ENCODE measurements at regions not wholly inside any gene's neighbourhood (a gene's known extent, or its start where the extent isn't known, plus 50 kb on each side); places are given as distances from the start of the nearest gene placed in this dataset.
"Not testable (repeated sequence)": the region's sequence is repeated elsewhere in the genome, so short reads cannot be mapped to it uniquely, and the experiment has no call there.

DNA sequence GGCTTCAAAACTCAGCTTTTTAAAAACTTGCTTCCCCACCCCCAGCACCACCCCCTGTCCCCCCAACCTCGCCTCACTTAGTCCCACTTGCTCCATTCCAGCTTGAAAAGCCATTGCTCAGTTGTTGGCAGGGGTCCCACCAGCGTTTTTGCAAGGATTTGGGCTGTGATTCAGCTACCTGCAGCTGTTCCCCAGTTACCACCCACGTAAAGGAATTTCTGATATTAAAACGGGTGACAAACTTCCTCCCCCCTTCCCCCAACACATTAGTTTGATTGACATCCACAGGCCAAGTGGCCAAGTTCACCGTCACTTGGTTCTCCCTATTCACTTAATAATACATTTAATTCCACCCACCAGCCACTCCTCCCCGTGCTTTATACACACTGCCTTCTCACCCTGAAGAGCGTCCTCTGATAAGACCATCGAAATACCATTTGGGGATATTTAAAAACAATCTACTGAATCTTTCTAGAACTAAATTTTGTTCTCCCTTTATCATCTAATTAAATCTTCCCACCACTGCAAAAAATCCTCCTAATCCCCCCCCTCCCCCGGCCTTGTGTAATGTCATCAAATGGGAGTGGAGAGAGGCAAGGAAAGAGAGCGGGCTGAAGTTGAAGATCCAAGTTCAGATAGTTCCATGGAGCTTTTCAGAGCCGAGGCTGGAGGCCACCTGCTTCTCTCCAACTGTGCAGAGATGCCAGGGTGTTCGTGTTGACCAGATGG, 55.1 kb downstream of the SOX9 start:
- no peak for DNase-seq

DNA sequence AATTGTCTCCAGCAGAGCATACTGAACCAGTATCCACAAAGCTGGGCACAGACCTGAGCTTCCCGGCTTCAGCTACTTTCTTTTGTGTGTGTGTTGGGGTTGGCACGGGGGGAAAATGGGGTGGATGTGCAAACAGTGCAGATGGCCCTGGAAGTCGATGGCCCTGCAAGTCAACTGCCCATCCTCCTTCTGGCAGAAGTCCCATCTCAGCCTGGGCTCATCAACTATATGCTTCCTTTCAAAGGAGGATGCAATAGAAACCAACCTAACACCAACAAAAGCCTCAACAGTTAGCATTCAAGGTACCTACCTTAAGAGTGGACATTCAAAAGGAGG, 55.7 kb downstream of the SOX9 start:
- no peak for DNase-seq

DNA sequence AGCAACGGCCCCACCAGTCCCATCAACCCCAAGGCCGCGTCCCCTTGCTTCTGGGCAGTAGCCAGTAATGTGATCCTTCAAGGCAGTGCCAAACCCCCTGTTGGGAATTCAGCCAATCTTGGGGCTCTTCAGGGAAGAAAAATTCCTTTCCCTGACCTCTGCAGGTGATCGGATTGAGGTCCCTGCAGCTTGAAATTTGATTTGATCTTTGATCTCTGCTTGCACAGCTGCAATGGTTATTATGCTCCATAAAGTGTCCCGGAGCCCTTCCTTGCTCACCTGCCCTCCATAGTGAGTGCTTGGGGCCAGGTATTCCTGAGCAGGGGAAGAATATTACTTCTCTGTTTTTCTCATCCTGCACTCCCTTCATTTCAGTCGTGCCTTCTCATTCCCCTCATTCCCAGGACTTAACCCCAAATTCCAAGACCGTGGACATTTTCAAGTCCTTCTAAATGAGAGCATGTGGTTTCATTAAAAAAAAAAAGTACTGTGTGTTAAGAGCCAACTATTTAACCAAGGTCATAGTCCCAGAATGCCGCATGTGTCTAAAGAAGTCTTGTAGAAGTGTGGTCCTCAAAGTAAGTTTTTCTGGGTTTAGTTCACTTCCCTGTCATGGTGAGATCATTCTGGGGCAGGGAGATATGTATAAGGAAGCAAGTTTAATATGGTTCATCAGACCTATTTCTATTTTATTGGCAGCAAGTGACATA, 56.3 kb downstream of the SOX9 start:
- DNase-seq = no peak

DNA sequence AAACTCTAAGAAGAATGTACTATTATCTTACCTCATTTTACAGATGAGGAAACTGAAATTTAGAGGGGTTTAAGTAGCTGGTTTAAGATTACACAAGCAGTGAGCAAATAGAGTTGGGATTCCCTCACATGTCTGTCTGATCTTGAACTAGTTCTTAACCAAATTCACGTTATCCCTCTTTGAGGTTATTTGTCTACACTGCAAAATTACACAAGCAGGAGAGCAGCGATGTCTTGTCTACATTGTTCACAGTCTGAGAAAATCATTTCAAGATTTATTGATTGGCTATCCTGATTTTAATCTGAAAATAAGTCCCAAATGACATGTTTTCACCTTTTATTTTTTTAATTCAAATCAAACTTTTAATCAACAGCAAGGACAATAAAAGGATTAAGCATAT, 56.9 kb downstream of the SOX9 start:
- DNase-seq = no peak

DNA sequence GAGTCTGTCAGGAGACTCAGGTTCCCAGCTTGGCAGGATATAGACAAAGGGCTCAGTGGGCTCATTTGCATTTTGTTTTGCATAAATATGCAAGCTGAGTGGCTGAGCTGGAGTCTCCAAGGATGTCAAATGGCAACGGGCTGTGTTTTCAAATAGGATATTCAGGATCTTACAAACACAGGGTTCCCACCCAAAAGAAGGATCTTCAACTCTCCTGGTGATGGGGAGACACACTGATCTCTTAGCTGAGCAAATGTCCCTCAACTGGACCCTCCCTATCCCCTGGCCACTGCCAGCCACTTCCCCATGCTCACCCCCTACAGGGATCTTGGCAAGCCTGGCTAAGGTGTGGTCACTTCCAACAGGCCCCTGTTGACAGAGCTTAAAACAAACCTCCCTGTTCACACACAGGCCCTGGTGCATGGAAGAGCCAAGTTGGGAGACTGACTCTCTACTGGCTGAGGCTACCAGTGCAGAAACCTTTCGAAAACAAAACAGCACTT, 61.6 kb downstream of the SOX9 start:
- no peak for DNase-seq

DNA sequence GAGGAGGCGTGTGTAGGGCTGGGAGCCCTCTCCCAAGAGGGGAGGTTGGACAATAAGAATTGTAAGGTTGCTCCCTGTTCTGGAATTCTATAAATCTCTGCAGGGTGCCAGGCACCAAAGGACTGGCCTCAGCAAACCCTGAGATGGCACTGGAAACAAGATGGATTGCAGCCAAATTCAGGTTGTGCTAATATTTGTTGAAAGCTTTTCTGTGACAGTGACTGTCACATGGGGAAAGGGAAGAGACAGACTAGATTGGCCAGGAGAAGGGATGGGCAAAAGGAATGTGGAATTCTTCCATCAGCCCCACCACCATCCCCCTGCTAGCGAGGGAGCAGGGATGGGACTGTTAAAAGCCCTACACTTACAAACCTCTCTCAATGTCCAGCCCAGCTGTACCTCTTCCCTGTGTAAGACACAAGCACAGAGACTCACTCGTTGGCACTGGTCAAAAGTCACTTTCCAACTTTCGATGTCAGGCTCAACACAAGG, 62.4 kb downstream of the SOX9 start:
- DNase-seq = no peak

DNA sequence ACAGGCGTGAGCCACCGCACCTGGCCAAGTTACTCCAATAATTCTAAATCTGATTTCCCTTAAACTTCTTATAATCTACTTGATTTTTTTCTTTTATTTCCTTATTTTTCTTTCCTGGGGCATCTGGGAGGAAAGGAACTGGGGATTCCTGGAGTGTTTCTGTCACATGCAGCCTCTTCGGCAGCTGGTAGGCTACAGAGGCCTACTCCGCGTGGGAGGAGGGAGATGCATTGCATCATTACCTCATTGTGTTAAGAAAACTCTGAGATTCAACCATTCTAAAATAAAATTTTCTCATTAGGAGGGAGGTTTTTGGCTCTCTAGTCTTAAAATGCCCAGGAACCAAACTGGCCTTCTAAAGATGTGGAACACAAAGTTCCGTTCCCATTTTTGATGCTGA, 64.0 kb downstream of the SOX9 start:
- DNase-seq = no peak

DNA sequence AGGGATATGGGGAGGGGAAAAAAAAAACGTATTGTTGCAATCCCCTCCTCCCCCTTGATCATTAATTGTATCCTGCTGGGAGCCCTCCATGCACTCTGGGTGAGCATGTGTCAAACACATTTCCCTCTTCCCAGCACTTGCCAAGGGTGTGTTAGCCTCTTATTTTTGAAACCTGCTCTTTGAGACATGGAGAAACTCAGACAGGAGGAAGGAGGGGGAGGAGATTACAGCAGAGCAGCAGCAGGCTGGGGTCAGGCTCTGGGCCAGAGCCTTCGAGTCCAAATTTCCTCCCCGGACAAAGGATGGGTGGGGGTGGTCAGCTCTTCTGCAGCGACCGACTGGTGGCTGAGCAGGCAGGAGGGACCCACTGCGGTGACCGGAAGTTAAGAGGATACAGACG, 64.7 kb downstream of the SOX9 start:
- no peak for DNase-seq

DNA sequence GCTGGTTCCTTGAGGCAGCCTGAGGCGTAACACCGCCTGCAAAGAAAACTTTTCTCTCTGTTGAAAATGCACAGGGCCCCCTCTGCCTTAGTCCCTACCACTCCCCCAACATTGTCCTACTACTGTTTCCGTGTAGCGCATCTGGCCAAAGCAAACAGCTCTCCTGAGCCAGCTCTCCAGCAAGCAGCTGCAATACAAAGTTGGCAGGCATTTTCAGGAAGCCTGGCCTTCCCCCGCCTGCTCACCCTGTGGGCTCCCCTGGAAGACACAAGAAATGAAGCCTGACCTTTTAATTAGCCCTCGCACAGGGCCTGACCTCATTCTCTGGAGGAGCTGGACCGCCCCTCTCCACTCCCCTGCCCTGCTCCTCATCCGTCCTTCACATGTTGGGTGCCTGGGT, 66.7 kb downstream of the SOX9 start:
- no peak for DNase-seq

DNA sequence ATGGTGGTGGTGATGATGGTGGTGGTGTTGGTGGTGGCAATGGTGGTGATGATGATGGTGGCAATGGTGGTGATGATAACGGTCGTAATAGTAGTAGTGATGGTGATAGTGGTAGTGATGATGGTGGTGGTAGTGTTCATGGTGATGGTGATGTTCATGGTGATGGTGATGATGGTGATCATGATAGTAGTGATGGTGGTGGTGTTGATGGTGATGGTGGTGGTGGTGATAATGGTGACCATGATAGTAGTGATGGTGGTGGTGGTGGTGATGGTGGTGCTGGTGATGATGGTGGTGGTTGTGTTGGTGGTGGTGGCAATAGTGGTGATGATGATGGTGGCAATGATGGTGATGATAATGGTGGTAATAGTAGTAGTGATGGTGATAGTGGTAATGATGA, 68.0 kb downstream of the SOX9 start:
- DNase-seq = no peak

DNA sequence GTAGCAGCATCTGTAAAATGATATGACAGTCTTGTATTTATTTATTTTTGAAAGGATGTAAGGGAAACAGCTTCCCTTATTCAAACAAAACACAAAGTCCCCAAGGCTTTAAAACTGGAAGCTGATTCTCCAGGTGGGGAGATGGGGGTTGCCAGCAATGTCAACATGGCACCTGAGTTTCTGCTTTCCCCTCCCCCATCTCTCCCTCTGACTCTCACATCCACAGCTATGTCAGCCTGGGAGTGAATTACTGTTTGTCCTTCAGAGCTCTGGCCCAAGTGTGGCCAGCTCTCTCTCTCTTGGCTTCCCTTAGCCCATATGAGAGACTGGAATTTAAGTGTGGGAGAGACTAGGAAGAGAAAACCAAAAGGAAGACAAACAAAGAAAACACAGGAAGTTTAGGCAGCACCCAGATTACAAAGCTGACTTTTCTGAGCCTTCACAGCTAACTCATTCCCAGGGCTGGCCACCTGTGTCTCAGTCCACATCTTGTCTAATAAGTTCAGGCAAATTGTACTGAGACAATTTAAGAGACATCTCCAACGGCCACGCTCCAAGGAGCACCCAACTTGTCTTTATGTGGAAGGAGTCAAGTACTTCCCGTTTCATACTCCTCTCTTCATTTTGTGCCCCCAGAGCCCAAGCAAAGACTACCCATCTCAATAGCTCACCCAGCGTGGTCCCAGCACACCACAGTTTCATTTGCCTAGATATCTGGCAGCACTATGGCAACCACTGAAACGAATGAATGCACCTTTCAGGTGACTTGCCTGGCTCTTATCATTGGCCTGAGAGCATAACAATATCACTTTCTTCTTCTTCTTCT, 69.2 kb downstream of the SOX9 start:
- DNase-seq = peak; percentile 1

DNA sequence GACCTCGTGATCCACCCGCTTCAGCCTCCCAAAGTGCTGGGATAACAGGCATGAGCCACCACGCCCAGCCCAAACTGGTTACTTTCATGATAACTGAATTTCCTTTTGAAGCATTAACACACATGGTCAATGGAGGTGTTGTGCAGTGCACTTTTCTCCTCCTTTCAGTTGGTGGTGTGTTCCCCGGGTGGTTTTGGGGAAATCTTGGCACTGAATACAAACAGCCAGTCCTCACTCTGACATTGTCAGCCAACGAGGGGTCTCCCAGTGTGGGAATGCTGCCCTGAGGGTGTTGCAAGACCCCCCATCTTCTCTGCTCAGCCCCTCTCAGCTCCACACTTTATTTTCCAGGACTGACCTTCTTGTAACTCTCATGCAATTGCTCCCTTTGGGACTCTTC, 70.5 kb downstream of the SOX9 start:
- no peak for DNase-seq

DNA sequence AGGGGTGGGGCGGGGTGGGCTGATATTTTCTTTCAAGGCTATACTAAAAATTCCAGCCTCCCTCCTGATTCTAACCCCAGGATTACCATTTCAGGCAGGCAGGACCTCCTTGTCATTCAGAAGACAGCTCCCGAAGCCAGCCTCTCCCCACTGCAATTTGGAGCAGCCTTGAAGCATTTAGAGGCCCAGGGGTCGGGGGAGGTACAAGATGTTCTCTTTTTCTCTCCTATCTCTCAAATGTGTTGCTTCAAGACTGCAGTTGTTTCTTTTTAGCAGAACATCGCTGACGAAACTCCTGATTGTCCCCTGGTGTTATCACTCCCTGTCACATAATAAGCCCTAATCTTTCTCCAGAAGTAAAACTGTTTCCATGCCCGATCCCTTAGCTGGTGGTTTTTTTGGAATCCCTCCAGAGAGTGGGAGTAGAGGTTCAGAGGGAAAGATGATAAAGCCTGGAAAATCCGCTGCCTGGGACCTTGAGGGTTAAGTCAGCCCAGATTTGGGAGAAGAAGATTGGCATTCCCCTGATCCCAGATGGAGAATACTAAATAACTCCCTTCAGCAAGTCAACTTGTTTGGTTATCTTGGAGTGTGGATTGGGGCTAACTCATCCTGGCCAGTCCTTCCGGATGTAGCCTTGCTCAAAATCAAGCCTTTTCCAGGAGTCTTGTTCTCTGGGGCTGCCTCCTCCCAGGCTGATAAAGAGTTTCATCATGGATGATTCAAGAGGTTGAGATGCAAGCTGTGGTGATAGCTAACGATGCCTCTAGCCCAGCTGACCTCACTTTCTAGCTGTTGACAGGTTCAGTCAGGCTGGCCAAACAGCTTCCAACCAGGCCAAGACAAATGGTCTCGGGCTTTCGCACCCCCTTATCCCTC, 71.3 kb downstream of the SOX9 start:
- DNase-seq = peak; percentile 26

DNA sequence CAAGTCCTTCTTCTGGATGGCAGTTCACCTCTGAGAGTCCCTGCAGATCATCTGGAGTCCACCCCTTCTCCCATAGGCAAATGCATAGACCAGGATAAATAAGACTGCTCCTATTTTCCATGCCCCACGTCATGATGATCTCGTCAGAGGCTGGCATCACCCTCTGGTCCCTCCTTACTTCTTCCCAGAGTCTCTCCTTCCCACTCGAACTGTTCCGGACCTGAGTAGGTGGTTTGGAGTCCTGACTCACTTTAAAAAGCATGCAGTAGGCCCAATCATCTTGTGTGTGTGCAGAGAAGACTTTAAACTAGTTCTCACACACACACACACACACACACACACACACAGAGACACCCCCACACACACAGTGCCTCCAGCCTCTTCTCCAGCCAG, 72.0 kb downstream of the SOX9 start:
- no peak for DNase-seq

DNA sequence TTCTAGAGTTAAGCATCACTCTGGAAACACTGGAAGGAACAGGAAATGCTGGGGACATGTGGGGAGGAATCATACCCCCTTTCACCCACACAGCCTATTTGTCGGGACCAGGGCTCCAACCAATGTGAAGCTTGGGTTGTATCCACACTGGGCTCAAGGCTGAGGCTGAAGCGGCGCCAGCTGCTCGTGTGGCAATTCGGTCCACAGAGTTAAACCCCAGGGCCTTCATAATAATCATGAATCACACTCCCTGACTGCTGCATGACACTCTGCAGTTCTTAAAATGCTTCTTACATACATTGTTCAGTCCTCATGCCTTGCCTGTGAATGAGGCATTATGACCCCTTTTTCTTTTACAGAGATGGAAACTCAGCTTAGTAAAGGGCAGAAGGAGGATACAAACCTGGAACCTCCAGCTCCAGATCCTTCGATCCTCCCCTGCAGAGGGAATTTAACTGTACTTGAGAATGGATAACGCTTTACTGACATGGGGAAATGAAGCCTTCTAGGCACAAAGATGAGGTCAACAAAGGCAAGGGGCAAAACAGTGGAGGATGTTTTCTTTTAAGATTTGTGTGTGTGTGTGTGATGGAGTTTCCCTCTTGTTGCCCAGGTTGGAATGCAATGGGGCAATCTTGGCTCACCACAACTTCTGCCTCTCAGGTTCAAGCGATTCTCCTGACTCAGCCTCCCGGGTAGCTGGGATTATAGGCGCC, 72.7 kb downstream of the SOX9 start:
- DNase-seq = no peak

DNA sequence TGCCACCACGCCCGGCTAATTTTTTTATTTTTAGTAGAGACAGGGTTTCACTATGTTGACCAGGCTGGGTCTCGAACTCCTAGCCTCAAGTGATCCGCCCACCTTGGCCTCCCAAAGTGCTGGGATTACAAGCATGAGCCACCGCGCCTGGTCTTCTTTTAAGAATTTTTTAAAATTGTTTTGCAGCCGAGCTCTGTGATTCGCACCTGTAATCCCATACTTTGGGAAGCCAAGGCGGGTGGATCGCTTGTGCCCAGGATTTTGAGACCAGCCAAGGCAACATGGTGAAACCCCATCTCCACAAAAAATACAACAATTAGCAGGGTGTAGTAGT, 73.3 kb downstream of the SOX9 start:
- not testable (repeated sequence) for DNase-seq

DNA sequence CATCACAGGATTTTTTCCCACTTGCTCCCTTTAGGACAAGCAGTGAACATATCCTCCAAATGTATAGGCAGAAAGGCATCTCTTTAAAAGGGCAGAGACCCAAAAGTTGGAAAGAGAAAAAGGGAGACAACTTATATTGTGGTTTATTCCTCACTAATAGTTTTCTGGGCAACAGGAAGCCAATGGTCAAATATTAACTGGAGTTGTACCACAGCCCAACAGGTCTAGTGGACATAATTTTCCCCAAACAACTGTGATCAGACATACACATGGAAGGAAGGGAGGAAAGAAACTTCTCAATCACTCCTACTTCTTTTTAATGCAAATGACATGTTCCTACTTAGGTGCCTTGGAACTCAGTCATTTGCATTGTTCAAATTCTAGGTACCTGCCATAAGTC, 78.4 kb downstream of the SOX9 start:
- DNase-seq = peak; percentile 26

DNA sequence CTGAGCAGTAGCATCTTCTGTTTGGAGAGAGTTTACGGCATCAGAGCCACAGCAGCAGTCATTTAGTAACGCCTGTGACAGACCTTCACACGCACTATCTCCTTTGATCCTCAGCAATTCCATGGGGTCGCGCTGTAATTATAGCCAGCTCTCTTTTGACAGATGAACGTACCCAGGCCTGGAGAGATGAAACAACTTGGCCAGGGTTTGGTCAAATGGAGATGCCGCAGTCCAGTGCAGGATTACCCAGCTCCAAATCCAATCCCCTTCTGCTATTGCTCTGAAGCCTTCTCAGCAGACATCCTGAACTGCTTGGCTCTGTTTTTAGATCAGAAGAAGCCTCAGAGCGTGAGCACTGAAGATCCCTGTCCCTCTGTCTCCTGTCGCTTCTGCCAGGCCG, 83.9 kb downstream of the SOX9 start:
- no peak for DNase-seq

DNA sequence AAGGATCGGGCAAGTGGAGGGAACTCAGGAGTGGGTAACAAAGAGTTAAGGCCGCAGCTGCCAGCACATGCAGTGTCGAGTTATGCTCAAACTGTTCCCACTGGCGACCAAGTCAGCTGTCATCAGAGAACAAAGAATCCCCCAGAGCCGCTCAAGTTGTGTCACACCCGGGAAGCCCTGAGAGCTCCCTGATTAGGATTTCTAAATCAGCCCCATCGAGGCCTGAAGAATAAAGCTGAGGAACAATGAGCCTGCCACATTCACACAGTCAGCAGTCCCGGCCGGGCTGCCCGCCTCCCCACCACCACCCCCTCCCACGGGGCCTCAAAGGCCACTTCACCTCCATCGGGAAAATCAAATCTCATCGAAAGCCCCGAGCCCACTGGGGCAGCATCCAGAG, 84.5 kb downstream of the SOX9 start:
- DNase-seq = no peak

DNA sequence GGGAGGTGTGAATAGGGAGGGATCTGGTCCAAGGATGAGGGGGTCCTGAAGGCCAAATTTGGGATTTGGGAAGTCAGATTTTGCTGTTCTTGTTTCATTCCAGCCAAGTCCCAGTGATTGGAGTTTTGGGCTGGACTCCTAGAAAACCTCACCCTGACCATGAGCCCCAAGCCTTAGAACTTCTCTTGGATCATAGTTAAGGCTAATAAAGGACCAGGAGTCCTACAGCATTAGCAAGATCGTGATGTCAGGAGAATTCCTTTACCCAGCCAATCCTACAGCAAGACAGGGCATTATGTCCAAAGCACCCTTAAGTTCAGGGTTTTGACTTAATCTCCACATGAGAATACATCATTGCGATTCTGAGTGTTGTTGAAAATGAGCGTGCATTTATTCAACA, 85.0 kb downstream of the SOX9 start:
- DNase-seq = no peak

DNA sequence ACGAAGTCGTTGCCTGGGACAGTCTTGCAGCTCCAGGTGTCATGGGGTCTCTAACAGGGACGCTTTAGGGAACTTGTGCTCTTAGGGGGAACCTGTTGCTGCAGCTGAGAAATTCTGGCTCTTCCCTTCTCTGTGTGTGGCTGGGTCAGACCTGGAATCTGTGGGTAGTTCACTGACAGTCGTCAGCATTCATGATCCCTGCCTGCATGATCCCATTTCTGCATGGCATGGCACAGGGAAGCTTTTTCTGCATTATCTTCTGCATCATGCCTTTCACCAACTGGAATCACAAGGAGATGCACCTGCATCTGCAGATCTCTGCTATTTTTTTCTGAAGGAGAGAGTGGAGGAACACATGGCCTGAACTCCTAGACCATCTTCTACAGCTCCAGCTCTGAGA, 85.6 kb downstream of the SOX9 start:
- no peak for DNase-seq

DNA sequence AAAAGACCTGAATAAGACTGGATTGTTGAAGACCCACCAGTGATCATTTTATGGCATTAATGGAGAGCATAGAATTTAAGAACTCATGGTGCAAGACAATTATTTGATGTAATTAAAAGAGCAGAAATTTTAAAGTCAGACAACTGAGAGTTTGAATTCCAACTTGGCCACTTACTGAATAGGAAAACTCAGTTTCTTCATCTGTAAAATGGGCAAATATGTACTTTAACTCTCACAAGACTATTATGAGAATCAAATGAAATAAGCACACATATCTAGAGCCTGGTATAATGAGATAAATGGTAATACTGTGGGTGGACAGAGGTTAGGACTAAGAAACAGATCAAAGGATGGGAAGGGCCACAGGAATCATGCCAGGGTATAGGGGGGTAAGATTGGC, 88.0 kb downstream of the SOX9 start:
- DNase-seq = no peak

All from kidney glomerular epithelial cell (primary cell).